GM21786 (cell line): ENCODE measurements at regions not wholly inside any gene's neighbourhood (a gene's known extent, or its start where the extent isn't known, plus 50 kb on each side); places are given as distances from the start of the nearest gene placed in this dataset.

Experiments used
- ATAC-seq: cut with Tn5 transposase; IDR thresholded peaks from one replicate; pipeline ENCODE4 v1.9.1; 2021; ENCODE audit not compliant: unreplicated experiment

DNA sequence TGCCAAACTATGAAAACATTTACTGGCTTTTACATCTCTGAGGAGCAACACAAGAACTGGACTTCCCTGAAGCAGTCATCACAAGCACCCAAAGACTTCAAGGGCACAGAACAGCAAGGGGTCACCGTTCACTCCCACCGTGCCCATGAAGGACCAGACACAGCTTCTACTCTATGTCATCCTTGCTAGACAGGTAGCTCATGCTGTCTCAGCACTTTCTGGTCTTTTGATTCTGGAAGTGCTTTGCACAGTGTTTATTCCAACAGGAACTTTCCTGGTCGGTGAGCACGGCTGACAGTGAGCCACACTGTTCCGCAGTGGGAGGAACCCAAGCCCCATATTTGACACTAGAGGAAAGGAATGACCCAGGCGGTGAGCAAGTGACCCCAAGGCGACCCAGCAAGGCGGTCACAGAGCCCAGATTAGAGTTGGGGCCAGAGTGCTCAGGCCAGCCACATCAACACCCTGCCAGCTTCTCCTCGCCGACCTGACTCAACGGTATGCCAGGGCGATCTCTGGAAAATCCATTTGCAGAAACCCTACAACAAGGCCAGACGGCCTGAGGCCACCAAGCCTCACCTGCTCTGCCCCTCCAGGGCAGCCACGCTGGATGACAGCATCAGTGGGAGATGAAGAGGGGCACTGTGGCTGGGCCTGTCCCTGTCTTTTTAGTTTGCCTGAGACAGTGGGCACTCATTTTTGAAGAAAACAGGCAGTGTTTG is 318.6 kb downstream of the TCERG1L start:
- ATAC-seq: no peak

GRCh38 chr10:130993612-130994011 is 317.9 kb downstream of the TCERG1L start:
- ATAC-seq: no peak

- no peak for ATAC-seq
Observed at GRCh38 chr10:130994191-130994590, 317.3 kb downstream of the TCERG1L start.

DNA sequence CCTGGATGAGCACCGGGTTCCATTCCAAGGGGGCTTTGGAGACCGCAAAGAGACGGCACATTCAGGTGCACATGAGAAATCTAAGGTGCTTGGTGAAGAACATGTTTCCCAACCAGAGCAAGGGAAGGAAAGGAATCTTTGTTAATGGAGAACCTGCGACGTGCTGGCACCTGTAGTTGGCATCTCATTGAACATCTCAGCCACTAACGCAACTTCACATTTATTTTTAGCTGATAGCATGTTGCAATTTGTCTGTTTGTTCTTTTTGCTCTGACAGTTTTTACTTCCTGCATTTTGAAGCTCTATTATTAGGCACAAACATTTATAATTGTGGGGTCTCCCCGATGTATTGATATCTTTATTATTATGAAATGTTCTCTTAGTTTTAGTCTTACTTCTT is 316.7 kb downstream of the TCERG1L start:
- ATAC-seq: no peak

- ATAC-seq: no peak
Observed at GRCh38 chr10:130997267-130998045, 314.1 kb downstream of the TCERG1L start.

DNA sequence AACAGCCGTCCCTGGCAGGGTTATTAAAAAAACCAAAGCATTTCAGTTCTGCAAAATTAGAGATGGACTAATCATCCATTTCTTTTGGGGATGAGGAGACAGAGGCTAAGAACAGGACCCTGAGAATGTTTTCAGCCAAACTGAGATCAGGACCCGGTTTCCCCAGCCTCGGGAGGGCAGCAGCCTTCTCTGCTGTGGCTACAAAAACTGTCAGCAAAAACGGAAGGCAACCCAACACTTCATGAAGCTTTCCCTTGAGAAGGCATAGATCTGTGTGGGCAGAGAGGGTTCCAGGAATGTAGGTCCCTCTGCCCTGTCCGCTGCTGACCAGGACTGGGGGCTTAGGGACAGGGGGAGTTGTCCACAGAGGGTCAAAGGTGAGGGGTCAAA is 313.5 kb downstream of the TCERG1L start:
- no peak for ATAC-seq

- ATAC-seq: no peak
Observed at GRCh38 chr10:130998642-130999041, 312.9 kb downstream of the TCERG1L start.

- no peak for ATAC-seq
Observed at GRCh38 chr10:130999376-131000202, 311.9 kb downstream of the TCERG1L start.

GRCh38 chr10:131000244-131000643 is 311.3 kb downstream of the TCERG1L start:
- no peak for ATAC-seq

GRCh38 chr10:131000743-131001142 is 310.8 kb downstream of the TCERG1L start:
- ATAC-seq: no peak

DNA sequence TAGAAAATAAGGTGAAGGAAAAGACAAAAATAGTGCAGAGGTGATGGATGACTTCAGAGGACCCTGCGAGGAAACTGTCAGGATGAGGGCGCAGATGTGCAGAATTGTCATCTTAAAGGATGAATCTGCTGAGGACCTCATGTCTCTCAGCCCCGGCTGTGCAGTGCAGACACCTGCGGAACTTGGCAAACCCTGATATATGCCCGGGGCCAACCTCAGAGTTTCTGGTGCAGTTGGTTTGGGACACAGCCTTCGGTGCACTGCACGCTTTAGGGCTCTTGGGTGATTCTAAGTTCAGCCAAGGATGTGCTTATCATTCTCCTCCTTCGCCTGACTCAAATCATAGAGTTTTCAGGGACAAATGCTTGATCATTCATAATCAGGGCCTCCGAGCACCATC is 310.1 kb downstream of the TCERG1L start:
- ATAC-seq: no peak

GRCh38 chr10:131002031-131002861 is 309.3 kb downstream of the TCERG1L start:
- no peak for ATAC-seq

DNA sequence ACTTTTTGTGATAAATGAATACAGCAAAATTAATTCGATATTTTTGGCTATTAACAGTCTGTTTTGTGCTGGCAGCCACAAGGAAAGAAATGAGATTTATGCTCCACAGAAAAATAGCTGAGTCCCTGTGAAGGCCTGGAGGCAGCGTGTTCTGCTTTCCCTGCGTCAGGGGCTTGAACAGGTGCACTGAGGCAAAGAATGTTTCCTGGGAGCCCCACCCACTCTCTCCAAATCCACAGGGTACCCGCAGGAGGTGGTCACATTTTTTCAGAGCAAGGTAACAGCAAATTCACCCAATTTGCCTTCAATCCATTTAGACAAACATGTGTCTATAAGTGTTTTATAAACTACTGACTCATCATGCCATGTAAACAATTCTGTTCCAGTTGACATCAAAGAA is 308.1 kb downstream of the TCERG1L start:
- no peak for ATAC-seq

- ATAC-seq: no peak
Observed at GRCh38 chr10:131004276-131004675, 307.2 kb downstream of the TCERG1L start.

GRCh38 chr10:131006458-131007256 is 304.9 kb downstream of the TCERG1L start:
- ATAC-seq: no peak

DNA sequence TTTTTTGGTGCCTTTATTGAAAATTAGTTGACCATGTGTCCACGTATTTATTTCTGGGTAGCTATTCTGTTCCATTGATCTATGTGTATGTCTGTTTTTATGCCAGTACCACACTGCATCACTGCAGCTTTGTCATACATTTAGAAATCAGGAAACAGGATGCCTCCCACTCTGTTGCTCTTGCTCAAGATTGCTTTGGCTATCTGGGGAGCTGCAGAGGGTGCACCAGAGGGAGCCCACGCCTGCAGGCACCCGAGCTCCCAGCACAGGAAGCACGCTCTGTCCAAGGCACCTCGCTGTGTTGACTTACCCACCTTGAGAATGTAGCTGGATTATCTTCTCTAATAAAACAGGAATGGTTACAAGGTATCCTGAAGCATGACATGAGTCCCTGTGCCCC is 301.7 kb downstream of the TCERG1L start:
- no peak for ATAC-seq

DNA sequence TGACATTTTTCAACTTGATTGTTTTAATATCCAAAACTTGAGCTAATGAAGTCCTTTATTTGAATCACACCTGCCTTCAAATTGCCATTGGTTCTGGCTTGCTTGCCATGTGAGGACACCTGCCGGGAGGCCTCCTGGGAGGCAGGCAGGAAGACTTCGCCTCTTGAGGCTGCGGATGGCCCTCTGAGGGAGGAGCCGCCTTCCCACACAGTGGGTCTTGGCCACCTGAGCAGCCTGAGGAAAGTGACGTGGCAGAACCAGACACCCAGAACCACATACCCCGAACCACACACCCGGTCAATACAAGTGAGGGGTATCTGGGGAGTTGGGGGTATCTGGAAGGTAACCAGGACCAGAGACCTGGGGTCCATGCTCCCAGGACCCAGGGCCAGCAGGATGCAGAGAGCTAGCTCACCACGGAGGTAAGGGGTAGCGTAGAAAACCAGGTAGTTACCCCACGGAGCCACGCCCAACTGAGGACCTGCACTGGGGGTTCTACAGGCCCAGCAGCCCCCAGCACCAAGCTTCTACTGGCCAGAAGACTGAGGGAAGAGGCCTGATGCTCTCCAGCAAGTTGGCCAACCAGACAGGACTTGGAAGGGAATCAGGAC is 300.5 kb downstream of the TCERG1L start:
- no peak for ATAC-seq

DNA sequence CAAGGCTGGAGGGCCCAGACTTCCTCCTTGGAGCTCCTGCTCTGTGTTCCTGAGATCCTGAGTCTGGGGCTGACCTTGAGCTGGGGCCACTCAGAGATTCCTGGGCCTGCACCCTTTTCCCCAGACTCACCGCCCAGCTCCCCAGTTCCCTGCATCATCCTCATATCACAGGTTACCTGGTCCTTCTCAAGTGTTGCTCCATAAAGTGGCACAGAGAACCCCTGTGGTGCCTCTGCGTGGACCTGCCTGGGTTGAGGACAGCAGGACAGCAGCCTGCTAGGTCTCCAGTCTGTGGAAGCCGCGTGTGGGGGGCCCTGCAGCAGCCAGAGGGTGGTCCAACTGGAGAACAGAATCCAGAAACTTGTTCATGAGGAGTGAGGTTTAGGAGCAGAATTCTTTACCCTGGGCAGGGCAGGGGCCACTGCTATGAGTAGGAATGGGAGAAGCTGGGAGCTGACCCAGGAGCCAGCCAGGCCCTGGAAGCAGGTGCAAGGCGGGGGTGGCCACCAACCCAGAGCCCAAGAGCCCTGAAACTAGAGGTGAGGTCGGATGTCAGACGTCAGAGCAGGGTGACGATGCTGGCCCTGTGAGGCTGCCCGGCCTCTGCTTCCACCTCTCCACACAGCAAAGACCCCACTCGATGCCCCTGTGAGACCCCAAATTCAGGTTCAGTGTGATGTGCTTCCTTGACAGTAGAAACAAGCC is 299.4 kb downstream of the TCERG1L start:
- no peak for ATAC-seq

DNA sequence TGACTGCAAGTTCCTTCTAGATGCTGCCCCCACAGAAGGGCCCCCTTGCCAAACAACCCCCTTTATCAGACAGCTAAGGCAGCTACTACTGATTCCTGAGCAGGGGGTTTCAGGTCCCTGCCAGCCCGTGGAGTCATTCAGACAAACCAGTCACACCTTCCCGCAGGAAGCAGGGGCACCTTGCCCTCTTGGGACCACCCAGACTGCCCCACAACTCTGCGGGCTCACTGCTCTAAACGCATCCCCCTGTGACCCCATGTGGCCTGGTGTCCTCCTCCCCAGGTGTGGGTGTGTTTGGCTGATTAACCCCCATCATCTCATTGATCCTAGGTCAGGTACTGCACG is 298.9 kb downstream of the TCERG1L start:
- ATAC-seq: no peak
